IgD-negative memory B cell (primary cell): ENCODE measurements at regions not wholly inside any gene's neighbourhood (a gene's known extent, or its start where the extent isn't known, plus 50 kb on each side); places are given as distances from the start of the nearest gene placed in this dataset.
"Not testable (repeated sequence)": the region's sequence is repeated elsewhere in the genome, so short reads cannot be mapped to it uniquely, and the experiment has no call there.

Experiments
- H3K27ac Mint-ChIP-seq, 3 donors: one replicate each; pipeline ENCODE4 v1.8.0; 2020 to 2022; ENCODE audit warnings: mild to moderate bottlenecking in 3 of 3, mixed read lengths in 3 of 3, moderate library complexity in 1 of 3
- H3K27me3 Mint-ChIP-seq: one replicate; pipeline ENCODE4 v1.8.0; 2021; ENCODE audit warnings: mixed read lengths
- H3K36me3 Mint-ChIP-seq: one replicate; pipeline ENCODE4 v1.8.0; 2020; ENCODE audit warnings: mild to moderate bottlenecking, mixed read lengths
- H3K4me1 Mint-ChIP-seq, 3 donors: one replicate each; pipeline ENCODE4 v1.8.0; 2020 to 2022; ENCODE audit warnings: mixed read lengths in 3 of 3, mild to moderate bottlenecking in 1 of 3
- H3K4me3 Mint-ChIP-seq, 4 donors: one replicate each; pipeline ENCODE4 v1.8.0; 2020 to 2022; ENCODE audit warnings: mild to moderate bottlenecking in 4 of 4, mixed read lengths in 4 of 4, moderate library complexity in 3 of 4
- H3K9me3 Mint-ChIP-seq, 3 donors: one replicate each; pipeline ENCODE4 v1.8.0; 2020 to 2021; ENCODE audit warnings: mixed read lengths in 3 of 3, mild to moderate bottlenecking in 1 of 3

- H3K27me3 Mint-ChIP-seq = no peaks in the 10 kb centered on the region
- H3K4me1 Mint-ChIP-seq = no peaks in the 10 kb centered on the region
- H3K27ac Mint-ChIP-seq = no peak overlapping the region
- no peaks in the 10 kb centered on the region for H3K36me3 Mint-ChIP-seq
- no peak overlapping the region for H3K4me3 Mint-ChIP-seq
- peaks cover 2 to 9% (median 2%) of the 10 kb centered on the region in 3 donors for H3K9me3 Mint-ChIP-seq
These were observed 1672.7 kb upstream of the PCDH7 start for GRCh38 chr4:29047341-29048041.

GRCh38 chr4:29051381-29051965 lies 1668.7 kb upstream of the PCDH7 start:
- no peaks in the 10 kb centered on the region for H3K36me3 Mint-ChIP-seq
- no peaks in the 10 kb centered on the region for H3K27me3 Mint-ChIP-seq
- H3K9me3 Mint-ChIP-seq = peaks cover 2 to 13% (median 2%) of the 10 kb centered on the region in 3 donors
- H3K4me3 Mint-ChIP-seq = no peak overlapping the region
- no peak overlapping the region for H3K27ac Mint-ChIP-seq
- H3K4me1 Mint-ChIP-seq = no peaks in the 10 kb centered on the region

DNA sequence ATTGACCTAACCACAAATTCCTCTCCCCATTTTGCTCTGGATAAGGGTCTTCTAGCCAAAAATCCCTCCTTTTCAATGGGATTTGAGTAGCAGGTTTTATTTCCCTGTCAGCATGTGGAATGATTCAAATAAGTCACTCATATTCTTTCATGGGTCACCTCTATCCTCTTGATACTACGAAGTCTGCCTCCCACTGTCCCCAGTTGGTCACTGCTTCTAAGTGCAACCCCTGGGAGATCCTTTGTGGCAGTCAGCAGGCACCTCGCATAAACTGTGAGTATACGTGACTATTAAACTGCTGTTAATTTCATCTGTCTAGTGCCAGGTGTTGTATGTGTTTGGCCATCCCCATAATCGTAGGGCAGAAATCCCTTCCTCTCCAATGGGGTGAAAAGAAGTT lies 1667.9 kb upstream of the PCDH7 start:
- H3K4me1 Mint-ChIP-seq = no peaks in the 10 kb centered on the region
- H3K9me3 Mint-ChIP-seq = peaks cover 2 to 13% (median 2%) of the 10 kb centered on the region in 3 donors
- no peak overlapping the region for H3K27ac Mint-ChIP-seq

GRCh38 chr4:29058531-29058930 lies 1661.6 kb upstream of the PCDH7 start:
- no peaks in the 10 kb centered on the region for H3K27me3 Mint-ChIP-seq
- H3K4me1 Mint-ChIP-seq = no peaks in the 10 kb centered on the region
- no peaks in the 10 kb centered on the region for H3K36me3 Mint-ChIP-seq
- no peak overlapping the region for H3K27ac Mint-ChIP-seq
- peaks cover 0 to 7% (median 3%) of the 10 kb centered on the region in 3 donors for H3K9me3 Mint-ChIP-seq
- H3K4me3 Mint-ChIP-seq = no peak overlapping the region

More for the DNA sequence above, 1667.9 kb upstream of the PCDH7 start:
- Mint-ChIP-seq H3K4me3 (no peak overlapping the region), H3K36me3 (no peaks in the 10 kb centered on the region), H3K27me3 (no peaks in the 10 kb centered on the region)

DNA sequence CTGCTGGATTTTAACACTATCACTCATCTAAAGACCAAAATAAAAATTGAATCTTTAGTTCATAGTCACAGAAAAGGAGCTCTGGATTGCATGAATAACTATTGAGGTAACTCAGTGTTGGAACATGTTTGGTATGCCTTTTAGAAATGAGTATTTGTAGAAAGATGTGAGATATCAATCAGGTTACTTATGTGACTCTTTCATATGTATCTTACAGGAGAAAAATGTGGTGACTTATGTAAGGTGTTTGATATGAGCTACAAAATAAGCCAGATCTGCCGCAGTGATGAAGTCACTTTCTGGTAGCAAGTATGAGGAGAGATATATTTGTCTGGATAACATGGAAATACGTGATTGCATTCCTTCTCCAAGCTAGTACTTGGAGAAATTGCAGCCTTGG lies 1653.3 kb upstream of the PCDH7 start:
- peaks cover 5 to 27% (median 8%) of the 10 kb centered on the region in 3 donors for H3K9me3 Mint-ChIP-seq
- H3K4me3 Mint-ChIP-seq = no peak overlapping the region
- H3K4me1 Mint-ChIP-seq = no peaks in the 10 kb centered on the region
- no peaks in the 10 kb centered on the region for H3K27me3 Mint-ChIP-seq
- no peaks in the 10 kb centered on the region for H3K36me3 Mint-ChIP-seq
- H3K27ac Mint-ChIP-seq = no peak overlapping the region

DNA sequence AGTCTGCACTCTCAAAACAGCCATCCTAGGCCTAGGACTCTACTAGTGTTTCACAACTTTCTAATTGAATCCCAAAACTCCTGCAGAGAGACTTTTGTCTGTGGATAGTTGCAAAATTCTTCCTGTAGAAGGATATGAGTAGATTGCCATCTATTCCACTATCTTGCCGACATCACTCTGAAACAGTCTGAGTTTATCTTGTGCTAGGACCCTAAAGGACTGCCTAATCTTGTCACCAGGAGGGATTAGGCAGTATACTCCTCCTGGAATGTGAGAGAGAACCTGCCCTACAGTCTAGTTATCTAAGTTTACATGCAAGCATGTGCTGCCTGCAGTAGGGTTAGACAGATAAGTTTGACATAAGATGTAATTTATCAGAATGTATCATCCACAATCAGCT lies 1646.6 kb upstream of the PCDH7 start:
- Mint-ChIP-seq H3K4me3 (no peak overlapping the region), H3K9me3 (peaks cover 6 to 19% (median 9%) of the 10 kb centered on the region in 3 donors), H3K27me3 (no peaks in the 10 kb centered on the region), H3K4me1 (no peaks in the 10 kb centered on the region), H3K27ac (no peak overlapping the region), H3K36me3 (no peaks in the 10 kb centered on the region)

- Mint-ChIP-seq H3K9me3 (peaks cover 3 to 10% (median 3%) of the 10 kb centered on the region in 3 donors), H3K27ac (no peak overlapping the region), H3K4me3 (no peak overlapping the region), H3K27me3 (no peaks in the 10 kb centered on the region), H3K4me1 (no peaks in the 10 kb centered on the region), H3K36me3 (no peaks in the 10 kb centered on the region)
These were observed 1644.8 kb upstream of the PCDH7 start for GRCh38 chr4:29075366-29075765.

GRCh38 chr4:29079260-29079659 lies 1640.9 kb upstream of the PCDH7 start:
- H3K27ac Mint-ChIP-seq = no peak overlapping the region
- H3K4me3 Mint-ChIP-seq = no peak overlapping the region
- H3K9me3 Mint-ChIP-seq = peaks cover 0 to 2% (median 0%) of the 10 kb centered on the region in 3 donors
- H3K36me3 Mint-ChIP-seq = no peaks in the 10 kb centered on the region
- H3K4me1 Mint-ChIP-seq = no peaks in the 10 kb centered on the region
- no peaks in the 10 kb centered on the region for H3K27me3 Mint-ChIP-seq

GRCh38 chr4:29081234-29081955 lies 1638.8 kb upstream of the PCDH7 start:
- H3K4me1 Mint-ChIP-seq = no peaks in the 10 kb centered on the region
- no peaks in the 10 kb centered on the region for H3K27me3 Mint-ChIP-seq
- H3K36me3 Mint-ChIP-seq = no peaks in the 10 kb centered on the region
- no peak overlapping the region for H3K27ac Mint-ChIP-seq
- no peak overlapping the region for H3K4me3 Mint-ChIP-seq
- H3K9me3 Mint-ChIP-seq = peaks cover 0 to 4% (median 2%) of the 10 kb centered on the region in 3 donors

DNA sequence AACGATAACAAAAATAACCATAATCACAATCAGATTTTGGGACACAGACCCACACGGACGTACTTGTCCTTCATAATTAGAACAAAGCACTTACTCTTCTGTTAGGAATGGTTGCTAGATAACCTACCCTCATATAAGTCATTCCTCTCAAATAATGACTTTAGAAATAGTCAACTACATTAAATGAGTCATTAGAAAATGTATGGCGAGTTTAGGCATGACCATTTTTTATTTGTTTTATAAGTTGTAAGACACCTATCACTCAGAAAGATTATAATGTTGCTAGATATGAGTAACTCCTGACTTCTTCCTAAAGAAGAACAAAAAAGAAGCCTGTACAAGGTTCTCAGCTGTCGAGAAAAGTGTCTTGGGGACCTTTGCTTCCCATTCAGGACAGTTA lies 1637.5 kb upstream of the PCDH7 start:
- Mint-ChIP-seq H3K36me3 (no peaks in the 10 kb centered on the region), H3K9me3 (peaks cover 0 to 4% (median 2%) of the 10 kb centered on the region in 3 donors), H3K27ac (no peak overlapping the region), H3K4me3 (no peak overlapping the region), H3K27me3 (no peaks in the 10 kb centered on the region), H3K4me1 (no peaks in the 10 kb centered on the region)

DNA sequence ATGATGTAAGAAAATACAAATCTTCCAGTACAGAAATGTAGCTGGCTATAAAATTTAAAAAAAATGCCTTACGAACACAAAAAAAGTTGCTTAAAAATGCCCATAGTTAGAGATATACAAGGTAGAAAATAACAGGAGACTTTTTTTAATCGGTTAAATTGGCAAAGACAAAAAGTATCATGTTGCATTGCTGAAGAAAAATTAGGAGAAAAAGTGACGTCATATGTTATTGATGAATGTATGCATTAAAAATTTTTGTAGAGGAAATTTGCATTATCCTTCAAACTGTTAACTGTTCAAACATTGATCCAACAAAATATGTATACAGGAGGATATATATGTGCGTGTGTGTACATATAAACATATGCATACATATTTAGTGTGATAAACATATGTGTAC lies 1634.4 kb upstream of the PCDH7 start:
- no peak overlapping the region for H3K4me3 Mint-ChIP-seq
- peaks cover 0 to 4% (median 0%) of the 10 kb centered on the region in 3 donors for H3K9me3 Mint-ChIP-seq
- no peaks in the 10 kb centered on the region for H3K4me1 Mint-ChIP-seq
- H3K27me3 Mint-ChIP-seq = no peaks in the 10 kb centered on the region
- H3K36me3 Mint-ChIP-seq = no peaks in the 10 kb centered on the region
- H3K27ac Mint-ChIP-seq = no peak overlapping the region

DNA sequence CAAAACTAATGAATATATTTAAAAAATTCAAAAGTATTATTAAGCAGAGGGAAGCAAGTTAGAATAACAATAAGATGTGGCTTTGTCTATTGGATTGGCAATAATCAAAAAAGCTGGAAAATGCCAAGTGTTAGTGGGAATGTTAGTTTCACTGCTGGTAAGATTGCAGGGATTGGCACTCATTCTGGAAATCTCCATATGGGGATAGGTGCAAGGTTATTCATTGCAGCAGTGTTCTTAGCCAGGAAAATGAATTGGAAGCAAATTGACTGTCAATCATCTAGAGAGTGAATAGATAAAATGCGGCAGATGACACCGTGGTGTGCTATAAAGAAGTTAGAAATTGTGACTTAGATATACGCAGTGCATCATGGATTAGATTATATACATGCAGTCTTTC lies 1615.5 kb upstream of the PCDH7 start:
- H3K4me3 Mint-ChIP-seq = no peak overlapping the region
- H3K36me3 Mint-ChIP-seq = no peaks in the 10 kb centered on the region
- H3K27me3 Mint-ChIP-seq = no peaks in the 10 kb centered on the region
- no peaks in the 10 kb centered on the region for H3K4me1 Mint-ChIP-seq
- H3K9me3 Mint-ChIP-seq = peaks cover 0 to 10% (median 2%) of the 10 kb centered on the region in 3 donors
- no peak overlapping the region for H3K27ac Mint-ChIP-seq

DNA sequence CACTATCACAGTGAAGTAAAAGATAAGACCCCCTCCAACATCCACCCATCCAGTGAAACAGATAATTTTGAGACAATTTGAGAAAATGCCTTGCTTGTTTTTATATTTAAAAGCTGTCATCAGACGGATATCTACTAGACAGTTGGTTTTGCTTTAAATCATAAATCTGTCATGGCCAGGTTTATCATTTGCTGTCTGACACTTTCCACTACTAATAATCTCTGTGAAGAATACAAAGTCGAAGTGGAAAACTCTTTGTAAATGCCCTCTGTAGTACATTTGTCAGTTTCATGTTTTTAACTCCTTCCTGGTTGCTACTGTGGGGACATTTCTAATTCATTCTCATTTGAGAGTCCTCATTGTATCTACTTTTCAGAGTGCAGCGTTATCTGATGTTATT lies 1606.2 kb upstream of the PCDH7 start:
- Mint-ChIP-seq H3K27ac (no peak overlapping the region), H3K36me3 (no peaks in the 10 kb centered on the region), H3K4me1 (no peaks in the 10 kb centered on the region), H3K27me3 (no peaks in the 10 kb centered on the region), H3K4me3 (no peak overlapping the region), H3K9me3 (peaks cover 2 to 14% (median 3%) of the 10 kb centered on the region in 3 donors)

DNA sequence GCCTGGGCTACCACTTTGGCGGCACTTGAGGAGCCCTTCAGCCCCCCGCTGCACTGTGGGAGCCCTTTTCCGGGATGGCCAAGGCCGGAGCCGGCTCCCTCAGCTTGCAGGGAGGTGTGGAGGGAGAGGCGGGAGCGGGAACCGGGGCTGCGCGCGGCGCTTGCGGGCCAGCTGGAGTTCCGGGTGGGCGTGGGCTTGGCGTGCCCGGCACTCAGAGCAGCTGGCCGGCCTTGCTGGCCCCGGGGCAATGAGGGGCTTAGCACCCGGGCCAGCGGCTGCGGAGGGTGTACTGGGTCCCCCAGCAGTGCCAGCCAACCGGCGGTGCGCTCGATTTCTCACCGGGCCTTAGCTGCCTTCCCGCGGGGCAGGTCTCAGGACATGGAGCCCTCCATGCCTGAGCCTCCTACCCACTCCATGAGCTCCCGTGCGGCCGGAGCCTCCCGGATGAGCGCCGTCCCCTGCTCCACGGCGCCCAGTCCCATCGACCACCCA lies 1602.9 kb upstream of the PCDH7 start:
- H3K27me3 Mint-ChIP-seq, H3K9me3 Mint-ChIP-seq, H3K4me1 Mint-ChIP-seq: not testable (repeated sequence)

DNA sequence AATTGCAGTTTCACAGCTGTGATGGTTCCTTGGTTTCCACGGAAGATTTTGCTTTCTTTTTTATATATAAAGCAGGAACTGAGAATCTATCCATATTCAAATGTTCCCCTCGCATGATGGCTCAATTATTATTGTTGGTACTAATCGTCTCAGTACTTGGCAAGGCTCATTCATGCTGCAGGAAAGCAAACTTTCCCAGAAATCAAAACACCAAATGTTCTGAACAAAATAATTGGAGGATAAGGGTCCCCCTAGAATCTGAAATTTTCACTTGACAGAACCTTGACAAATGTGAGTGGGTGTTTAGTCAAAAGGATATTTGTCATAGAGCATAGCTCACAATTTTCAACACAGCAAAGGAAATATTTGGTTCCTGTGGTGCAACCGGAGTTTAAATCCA lies 1598.6 kb upstream of the PCDH7 start:
- no peak overlapping the region for H3K27ac Mint-ChIP-seq
- H3K9me3 Mint-ChIP-seq = peaks cover 0 to 7% (median 5%) of the 10 kb centered on the region in 3 donors
- H3K36me3 Mint-ChIP-seq = no peaks in the 10 kb centered on the region
- no peaks in the 10 kb centered on the region for H3K4me1 Mint-ChIP-seq
- H3K4me3 Mint-ChIP-seq = no peak overlapping the region
- H3K27me3 Mint-ChIP-seq = no peaks in the 10 kb centered on the region

More for the DNA sequence above, 1602.9 kb upstream of the PCDH7 start:
- not testable (repeated sequence) for H3K4me3 Mint-ChIP-seq, H3K27ac Mint-ChIP-seq, H3K36me3 Mint-ChIP-seq
